Hematopoietic multipotent progenitor cell treated with erythropoietin and hydrocortisone succinate and interleukin-3 and kit ligand, for 8 days (in vitro differentiated cells): ENCODE measurements at regions not wholly inside any gene's neighbourhood (a gene's known extent, or its start where the extent isn't known, plus 50 kb on each side); places are given as distances from the start of the nearest gene placed in this dataset.
"Not testable (repeated sequence)": the region's sequence is repeated elsewhere in the genome, so short reads cannot be mapped to it uniquely, and the experiment has no call there.

Experiments used
- DNase-seq: peaks from one replicate; pipeline ENCODE4 v3.0.0-alpha.2; 2015

GRCh38 chr6:6724539-6725467 lies 136.3 kb downstream of the LY86 start:
- peak; percentile 83 for DNase-seq

GRCh38 chr6:6725468-6726209 lies 137.1 kb downstream of the LY86 start:
- DNase-seq = no peak

- no peak for DNase-seq
These were observed 139.8 kb downstream of the LY86 start for GRCh38 chr6:6728169-6728941.

- no peak for DNase-seq
These were observed 141.5 kb downstream of the LY86 start for GRCh38 chr6:6729971-6730370.

GRCh38 chr6:6730831-6731230 lies 142.3 kb downstream of the LY86 start:
- DNase-seq = peak; percentile 45

GRCh38 chr6:6734479-6735465 lies 146.3 kb downstream of the LY86 start:
- DNase-seq = peak; percentile 78

GRCh38 chr6:6736791-6737654 lies 148.5 kb downstream of the LY86 start:
- DNase-seq = peak; percentile 56

- DNase-seq = no peak
These were observed 149.2 kb downstream of the LY86 start for GRCh38 chr6:6737671-6738070.

- DNase-seq = no peak
These were observed 149.6 kb downstream of the LY86 start for GRCh38 chr6:6738108-6738507.

- no peak for DNase-seq
These were observed 150.6 kb downstream of the LY86 start for GRCh38 chr6:6738922-6739716.

- DNase-seq = no peak
These were observed 152.1 kb downstream of the LY86 start for GRCh38 chr6:6740595-6740994.

GRCh38 chr6:6741264-6741663 lies 152.7 kb downstream of the LY86 start:
- DNase-seq = no peak

GRCh38 chr6:6742535-6742934 lies 154.0 kb downstream of the LY86 start:
- DNase-seq = no peak

- DNase-seq = no peak
These were observed 156.0 kb downstream of the LY86 start for GRCh38 chr6:6744551-6744950.

GRCh38 chr6:6745637-6746332 lies 157.3 kb downstream of the LY86 start:
- not testable (repeated sequence) for DNase-seq

- peak; percentile 58 for DNase-seq
These were observed 157.9 kb downstream of the LY86 start for GRCh38 chr6:6746333-6746969.

GRCh38 chr6:6746970-6747338 lies 158.4 kb downstream of the LY86 start:
- DNase-seq = no peak

- DNase-seq = no peak
These were observed 158.9 kb downstream of the LY86 start for GRCh38 chr6:6747371-6747770.

GRCh38 chr6:6748001-6748400 lies 159.5 kb downstream of the LY86 start:
- no peak for DNase-seq
